T47D (cell line): ENCODE measurements at regions not wholly inside any gene's neighbourhood (a gene's known extent, or its start where the extent isn't known, plus 50 kb on each side); places are given as distances from the start of the nearest gene placed in this dataset.

Source experiments
- DNase-seq, 2 experiments: peaks; one replicate each; pipeline versions ENCODE4 v3.0.0 to v3.0.0-alpha.2; 2011 to 2012; ENCODE audit warnings: low read depth in 1 of 2, low spot score in 1 of 2
- JUND ChIP-seq: IDR thresholded peaks from 2 replicates; pipeline ENCODE4 v1.6.1; 2012; ENCODE audit warnings: low read depth
- in situ Hi-C: cut with HindIII; loops from 2 replicates; pipeline ENCODE4 v1.10.0; 2016; ENCODE audit warnings: low sequenced_read_pairs, low pct_unique_long_range_greater_than_20kb

DNA sequence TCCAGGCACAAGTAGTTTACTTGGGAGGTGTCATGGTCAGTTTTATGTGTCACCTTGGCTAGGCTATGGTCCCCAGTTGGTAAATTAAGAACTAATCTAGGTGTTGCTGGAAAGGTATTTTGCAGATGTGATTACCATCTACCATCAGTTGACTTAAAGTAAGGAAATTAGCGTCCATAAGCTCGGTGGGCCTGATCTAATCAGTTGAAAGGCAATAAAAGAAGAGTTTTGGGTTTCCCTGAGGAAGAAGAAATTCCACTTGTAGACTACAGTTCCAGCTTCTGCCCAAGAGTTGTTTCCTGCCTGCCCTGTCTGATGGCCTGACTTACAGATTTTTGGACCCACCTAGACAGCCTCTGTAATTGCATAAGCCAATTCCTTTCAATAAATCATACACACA, 438.7 kb upstream of the PROK2 start:
- in situ Hi-C loops, result no loop called here
- TF ChIP-seq JUND, result no peak
- DNase-seq, result no peak

DNA sequence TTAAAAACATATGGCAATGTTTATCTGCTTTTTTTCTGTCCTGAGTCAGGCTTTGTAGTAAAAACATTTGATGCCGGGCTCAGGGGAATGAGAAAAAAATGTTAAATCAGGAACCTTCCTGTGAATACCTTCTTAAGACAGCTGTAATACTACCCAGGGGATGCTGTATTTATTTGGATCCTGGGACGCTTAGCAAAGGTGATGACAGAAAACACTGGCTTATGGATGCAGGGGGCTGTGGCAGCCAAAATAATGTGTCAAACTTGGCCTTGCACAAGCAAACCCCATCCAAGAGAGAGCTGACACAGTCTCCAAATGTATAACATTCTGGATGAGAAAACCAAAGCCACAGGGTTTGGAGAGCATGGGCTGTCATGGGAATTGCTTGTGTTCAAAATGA, 438.2 kb upstream of the PROK2 start:
- no peak for DNase-seq
- no peak for TF ChIP-seq JUND

DNA sequence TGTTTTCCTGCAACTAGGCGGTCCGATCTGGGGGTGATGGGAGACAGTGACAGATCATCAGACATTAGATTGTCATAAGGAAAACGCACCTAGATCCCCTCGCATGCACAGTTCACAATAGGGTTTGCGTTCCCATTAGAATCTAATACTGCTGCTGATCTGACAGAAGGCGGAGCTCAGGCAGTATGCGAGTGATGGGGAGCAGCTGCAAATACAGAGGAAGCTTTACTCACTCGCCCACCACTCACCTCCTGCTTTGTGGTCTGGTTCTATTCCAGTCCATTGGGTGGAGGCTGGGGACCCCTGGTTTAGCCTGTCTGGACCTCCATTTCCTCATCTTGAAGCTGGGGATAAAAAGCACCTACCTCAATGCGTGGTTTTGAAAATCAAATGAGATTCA, 437.5 kb upstream of the PROK2 start:
- no peak for TF ChIP-seq JUND
- in situ Hi-C loops, result no loop called here
- DNase-seq, result no peak

More for the DNA sequence above, 438.2 kb upstream of the PROK2 start:
- in situ Hi-C loops, result no loop called here

DNA sequence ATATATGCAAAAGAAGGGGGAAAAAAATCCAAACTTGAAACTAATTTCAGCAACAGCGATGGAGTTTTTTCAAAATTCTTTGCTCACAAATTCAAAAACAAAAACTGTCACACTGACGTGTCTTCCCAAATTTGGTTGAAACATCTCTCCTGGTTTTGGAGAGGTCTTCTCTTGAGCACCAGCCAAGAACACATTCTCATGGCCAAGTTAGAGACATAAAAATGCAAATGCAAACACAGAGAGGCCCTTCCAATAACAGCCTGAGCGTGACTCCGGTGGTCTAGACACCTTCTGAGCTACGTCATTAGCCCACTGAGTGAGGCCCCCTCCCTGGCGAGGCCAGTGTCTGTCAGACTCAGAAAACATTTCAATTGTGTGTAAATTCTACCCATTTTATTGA, 436.0 kb upstream of the PROK2 start:
- in situ Hi-C loops, result no loop called here

DNA sequence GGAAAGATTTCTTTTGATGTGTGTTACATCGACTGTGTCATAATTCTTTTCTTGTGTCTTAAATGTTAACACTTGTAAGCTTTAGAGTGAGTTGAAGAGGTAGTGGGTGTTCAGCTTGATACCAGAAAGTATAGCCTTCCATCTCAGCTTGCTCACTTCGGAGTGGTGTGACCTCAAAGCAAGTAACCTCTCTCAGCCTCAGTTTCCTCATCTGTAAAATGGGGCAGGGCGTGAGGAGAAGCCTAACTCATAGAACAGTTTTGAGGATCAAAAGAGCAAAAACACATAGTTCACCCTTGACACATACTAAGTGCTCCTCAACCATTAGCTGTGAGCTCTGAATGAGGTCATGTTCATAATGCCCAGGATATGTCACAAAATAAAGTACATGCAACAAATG, 434.8 kb upstream of the PROK2 start:
- no peak for TF ChIP-seq JUND
- in situ Hi-C loops, result no loop called here

More for the DNA sequence above, 436.0 kb upstream of the PROK2 start:
- DNase-seq, result no peak
- TF ChIP-seq JUND, result no peak

DNA sequence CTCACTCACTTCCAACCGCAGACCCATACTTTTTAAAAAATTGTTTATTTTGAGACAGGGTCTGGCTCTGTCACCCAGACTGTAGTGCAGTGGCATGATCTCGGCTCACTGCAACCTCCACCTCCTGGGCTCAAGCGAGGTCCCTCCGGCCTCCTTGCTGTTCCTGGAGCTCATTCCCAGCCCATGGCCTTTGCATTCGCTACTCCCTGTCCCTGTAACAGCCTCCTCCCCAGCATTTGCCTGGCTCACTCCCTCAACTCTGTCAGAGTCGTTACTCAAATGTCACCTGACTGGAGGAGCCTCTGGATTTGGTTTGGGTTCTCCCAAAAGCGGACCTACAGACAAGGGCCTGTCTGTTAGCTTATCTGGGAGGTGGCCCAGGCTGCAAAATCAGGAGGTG, 432.6 kb upstream of the PROK2 start:
- TF ChIP-seq JUND, result no peak
- in situ Hi-C loops, result no loop called here
- DNase-seq, result no peak

More for the DNA sequence above, 434.8 kb upstream of the PROK2 start:
- DNase-seq, result no peak

DNA sequence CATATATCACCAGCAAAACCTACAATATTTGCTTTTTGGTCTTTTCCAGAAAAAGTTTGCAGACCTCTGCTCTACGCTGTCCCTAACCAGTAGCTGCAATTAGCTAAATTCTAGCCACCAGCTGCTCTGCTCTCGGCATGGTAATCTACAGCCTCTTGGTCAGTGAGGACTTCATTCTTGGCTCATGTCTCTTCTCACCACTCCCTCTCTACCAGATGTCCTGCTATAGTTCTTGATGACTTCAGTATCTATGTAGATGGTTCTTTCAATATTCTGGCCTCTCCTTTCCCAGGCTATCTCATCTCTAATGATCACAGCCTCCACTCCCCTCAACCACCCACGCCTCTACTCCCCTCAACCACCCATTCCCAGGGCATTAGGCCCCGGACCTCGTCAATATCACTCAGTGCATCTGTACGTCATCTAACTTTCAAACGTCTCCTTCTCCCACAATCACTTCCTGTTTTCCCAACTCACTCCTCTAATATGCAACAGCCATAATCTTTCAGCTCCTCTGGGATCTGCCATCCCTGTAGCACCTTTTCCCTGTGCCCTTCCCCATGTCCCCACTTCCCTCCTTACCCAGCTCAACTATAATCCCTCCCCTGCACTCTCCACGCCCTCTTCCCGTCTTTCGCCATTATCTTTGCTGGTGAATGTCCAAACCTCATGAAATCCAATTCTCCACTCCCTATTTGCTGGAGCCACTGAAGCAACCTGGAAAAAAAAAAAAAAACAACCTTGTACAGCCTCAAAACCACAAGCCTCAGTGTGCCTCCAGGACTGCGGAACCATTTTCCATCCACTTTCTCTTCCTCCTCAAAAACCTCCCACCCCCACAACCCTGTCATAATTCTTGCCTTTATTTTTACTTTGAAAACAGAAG, 429.4 kb upstream of the PROK2 start:
- in situ Hi-C loops, result no loop called here
- TF ChIP-seq JUND, result no peak
- DNase-seq, result no peak

DNA sequence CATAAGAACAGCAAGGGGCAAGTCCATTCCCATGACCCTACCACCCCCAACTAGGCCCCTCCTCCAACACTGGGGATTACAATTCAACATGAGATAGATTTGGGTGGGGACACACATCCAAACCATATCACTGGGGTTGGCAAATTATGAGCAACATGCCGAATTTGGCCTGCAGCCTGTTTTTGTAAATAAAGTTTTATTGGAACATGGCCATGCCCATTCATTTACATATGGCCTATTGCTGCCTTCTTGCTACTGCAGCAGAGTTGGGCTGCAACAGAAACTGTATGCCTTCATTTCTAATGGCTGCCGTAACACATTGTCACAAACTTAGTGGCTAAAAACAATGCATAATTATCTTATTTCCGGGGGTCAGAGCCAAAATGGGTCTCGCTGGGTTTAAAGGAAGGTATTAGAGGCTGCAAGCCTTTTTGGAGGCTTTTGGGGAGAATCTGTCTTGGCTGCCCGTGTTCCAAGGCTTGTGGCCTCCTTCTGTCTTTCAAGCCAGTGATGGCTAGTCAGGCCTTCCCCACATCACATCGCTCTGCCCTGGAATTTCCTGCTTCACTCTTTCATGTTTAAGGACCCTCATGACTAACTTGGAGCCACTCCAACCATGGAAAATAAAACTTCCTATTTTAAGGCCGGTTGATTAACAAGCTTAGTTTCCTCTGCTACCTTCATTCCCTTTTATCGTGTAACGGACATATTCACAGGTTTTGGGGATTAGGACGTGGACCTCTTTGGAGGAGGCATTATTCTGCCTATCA, 428.5 kb upstream of the PROK2 start:
- no peak for TF ChIP-seq JUND
- in situ Hi-C loops, result no loop called here
- no peak for DNase-seq

DNA sequence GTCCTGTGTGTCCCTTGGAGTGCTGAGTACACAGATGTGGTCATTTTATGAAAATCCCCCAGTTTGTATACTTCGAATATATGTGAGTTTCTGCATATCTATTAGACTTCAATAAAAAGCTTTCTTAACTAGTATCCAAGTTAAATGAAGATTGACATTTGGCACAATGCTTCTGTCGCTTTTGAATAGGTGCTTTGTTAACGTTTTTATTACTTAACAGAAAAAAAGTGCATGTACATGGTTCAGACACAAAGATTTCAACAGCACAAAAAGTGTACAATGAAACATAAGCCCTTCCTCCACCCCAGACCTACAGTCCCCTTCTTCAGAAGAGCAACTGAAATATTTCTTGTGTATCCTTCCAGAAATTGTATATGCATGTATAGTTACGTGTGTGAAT, 427.4 kb upstream of the PROK2 start:
- TF ChIP-seq JUND, result no peak
- in situ Hi-C loops, result no loop called here
- DNase-seq, result no peak

DNA sequence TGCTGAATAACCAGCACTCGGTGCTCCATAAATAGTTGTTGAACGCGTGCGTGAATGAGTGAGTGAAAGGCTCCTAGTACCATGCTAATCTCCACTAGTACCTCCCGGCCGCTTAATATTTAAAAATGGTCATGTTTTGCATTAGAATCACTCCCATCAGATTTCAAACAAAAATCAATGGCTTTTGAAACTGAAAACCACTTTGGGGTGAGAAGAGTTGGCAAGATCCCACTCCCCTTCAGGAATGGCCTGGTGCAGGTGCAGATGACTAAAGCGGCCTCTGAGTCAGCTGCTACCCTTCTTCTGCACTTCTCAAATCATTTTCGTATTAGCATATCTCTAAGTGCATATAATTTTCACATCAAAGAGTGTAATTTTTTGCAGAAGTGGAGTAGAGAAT, 425.3 kb upstream of the PROK2 start:
- TF ChIP-seq JUND, result no peak
- DNase-seq, result no peak
- in situ Hi-C loops, result no loop called here

DNA sequence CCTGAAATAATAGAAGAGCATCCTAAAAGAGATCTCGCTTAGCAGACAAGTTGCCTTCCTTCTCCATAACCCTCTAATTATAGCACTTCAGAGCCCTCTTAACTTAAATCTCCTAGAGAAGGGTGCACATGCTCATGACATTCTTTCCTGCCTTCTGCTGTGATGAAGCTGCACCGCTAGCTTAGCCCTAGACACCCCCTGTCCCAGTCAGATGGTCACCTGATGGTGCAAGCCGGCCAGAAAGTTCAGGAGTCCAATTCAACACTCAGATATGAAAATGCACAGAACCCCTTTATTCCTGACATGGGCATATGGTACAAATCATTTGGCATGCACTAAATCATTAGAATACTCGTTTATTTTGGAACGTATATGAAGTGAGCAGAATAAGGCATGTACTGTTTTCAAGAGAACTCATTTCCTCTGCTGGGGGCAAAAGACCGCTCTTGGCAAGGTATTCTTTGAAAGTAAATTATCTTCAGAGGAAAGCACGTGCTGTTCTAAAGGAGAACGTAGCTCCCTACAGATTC, 420.4 kb upstream of the PROK2 start:
- no peak for DNase-seq
- in situ Hi-C loops, result no loop called here
- no peak for TF ChIP-seq JUND

DNA sequence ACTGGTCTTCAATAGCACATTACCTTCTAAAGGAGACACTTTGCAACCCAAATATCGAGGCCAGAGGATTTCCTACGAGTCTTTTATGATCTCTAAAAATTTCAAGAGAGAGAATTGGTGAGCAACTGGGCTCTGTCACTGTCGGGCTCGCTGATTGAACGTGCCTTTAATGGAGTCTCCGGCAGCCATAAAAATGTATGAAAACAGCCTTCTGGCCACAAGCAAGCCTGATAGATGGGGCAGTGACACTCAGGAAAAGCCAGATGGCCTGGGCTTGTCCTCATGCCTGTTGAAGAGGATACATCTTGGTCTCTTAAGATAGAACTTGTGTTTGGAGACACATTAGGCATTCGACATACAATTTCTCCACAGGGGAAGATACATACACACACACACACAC, 419.5 kb upstream of the PROK2 start:
- no peak for TF ChIP-seq JUND

More for the DNA sequence above, 419.5 kb upstream of the PROK2 start:
- in situ Hi-C loops, result no loop called here
- no peak for DNase-seq
